NT2/D1 (cell line): ENCODE measurements at regions not wholly inside any gene's neighbourhood (a gene's known extent, or its start where the extent isn't known, plus 50 kb on each side); places are given as distances from the start of the nearest gene placed in this dataset.

Source experiments
- SUZ12 ChIP-seq: IDR thresholded peaks from 2 replicates; pipeline ENCODE4 v1.6.1; 2011; ENCODE audit not compliant: insufficient read length, insufficient read depth; ENCODE audit errors: extremely low read depth
- YY1 ChIP-seq: IDR thresholded peaks from 2 replicates; pipeline ENCODE4 v1.6.1; 2011; ENCODE audit not compliant: insufficient read length, insufficient read depth
- ZNF274 ChIP-seq: IDR thresholded peaks from 2 replicates; pipeline ENCODE4 v1.6.1; 2011; ENCODE audit warnings: mild to moderate bottlenecking, low read depth, low read length

DNA sequence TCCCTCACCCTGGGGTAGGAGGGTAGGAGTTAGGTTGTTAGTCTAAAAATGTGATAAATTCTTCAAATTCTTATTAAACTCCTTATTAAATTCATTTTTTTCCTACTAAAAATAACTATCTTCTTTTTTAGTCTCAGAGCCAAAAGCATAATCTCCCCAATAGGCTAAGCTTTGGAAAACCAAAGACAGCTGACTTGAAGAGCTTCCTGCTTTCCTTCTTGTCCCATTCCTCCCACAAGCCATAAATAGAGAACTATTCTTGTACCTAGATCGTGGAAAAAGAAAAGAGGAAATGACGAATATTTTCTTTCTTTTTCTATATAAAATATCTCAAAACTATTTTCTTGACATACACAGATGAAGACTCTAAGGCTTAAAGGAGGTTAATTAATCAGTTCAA lies 486.9 kb downstream of the CDH8 start:
- TF ChIP-seq ZNF274 (no peak), SUZ12 (no peak), YY1 (no peak)
